ENCODE measurements at regions not wholly inside any gene's neighbourhood (a gene's known extent, or its start where the extent isn't known, plus 50 kb on each side); places are given as distances from the start of the nearest gene placed in this dataset.

- no peak for DNase-seq (ENCODE audit: low read depth)
Measured at GRCh38 chr5:34505731-34506130, 150.4 kb upstream of the RAI14 start.

GRCh38 chr5:34507933-34508332 is 148.2 kb upstream of the RAI14 start:
- DNase-seq (ENCODE audit: low read depth), result no peak

GRCh38 chr5:34509392-34509791 is 146.7 kb upstream of the RAI14 start:
- no peak for DNase-seq (ENCODE audit: low read depth)

- no peak for DNase-seq (ENCODE audit: low read depth)
Measured at GRCh38 chr5:34510002-34510401, 146.1 kb upstream of the RAI14 start.

GRCh38 chr5:34511063-34511462 is 145.1 kb upstream of the RAI14 start:
- no peak for DNase-seq (ENCODE audit: low read depth)

- no peak for DNase-seq (ENCODE audit: low read depth)
Measured at GRCh38 chr5:34511481-34511880, 144.6 kb upstream of the RAI14 start.

- no peak for DNase-seq (ENCODE audit: low read depth)
Measured at GRCh38 chr5:34511915-34512314, 144.2 kb upstream of the RAI14 start.

- DNase-seq (ENCODE audit: low read depth), result no peak
Measured at GRCh38 chr5:34516166-34516565, 140.0 kb upstream of the RAI14 start.

GRCh38 chr5:34516686-34517085 is 139.4 kb upstream of the RAI14 start:
- no peak for DNase-seq (ENCODE audit: low read depth)

GRCh38 chr5:34517249-34517648 is 138.9 kb upstream of the RAI14 start:
- no peak for DNase-seq (ENCODE audit: low read depth)

GRCh38 chr5:34519489-34520220 is 136.5 kb upstream of the RAI14 start:
- no peak for DNase-seq (ENCODE audit: low read depth)

GRCh38 chr5:34521628-34522290 is 134.4 kb upstream of the RAI14 start:
- DNase-seq (ENCODE audit: low read depth), result no peak

GRCh38 chr5:34522599-34523386 is 133.3 kb upstream of the RAI14 start:
- peak; percentile 26 for DNase-seq (ENCODE audit: low read depth)

- no peak for DNase-seq (ENCODE audit: low read depth)
Measured at GRCh38 chr5:34523387-34523726, 132.8 kb upstream of the RAI14 start.

GRCh38 chr5:34524123-34524522 is 132.0 kb upstream of the RAI14 start:
- DNase-seq (ENCODE audit: low read depth), result no peak

- no peak for DNase-seq (ENCODE audit: low read depth)
Measured at GRCh38 chr5:34525761-34526160, 130.4 kb upstream of the RAI14 start.

- no peak for DNase-seq (ENCODE audit: low read depth)
Measured at GRCh38 chr5:34526682-34527305, 129.3 kb upstream of the RAI14 start.

- DNase-seq (ENCODE audit: low read depth), result no peak
Measured at GRCh38 chr5:34529581-34530331, 126.4 kb upstream of the RAI14 start.

GRCh38 chr5:34530637-34531036 is 125.5 kb upstream of the RAI14 start:
- DNase-seq (ENCODE audit: low read depth), result no peak

GRCh38 chr5:34531751-34532360 is 124.3 kb upstream of the RAI14 start:
- no peak for DNase-seq (ENCODE audit: low read depth)

All from T follicular helper cell (primary cell).